ENCODE measurements at regions not wholly inside any gene's neighbourhood (a gene's known extent, or its start where the extent isn't known, plus 50 kb on each side); places are given as distances from the start of the nearest gene placed in this dataset.

- peak; percentile 52 to 59 (median 55) for DNase-seq
Observed at GRCh38 chr1:234972411-234973191, 156.0 kb downstream of the TOMM20 start.

- DNase-seq = no peak
Observed at GRCh38 chr1:234971586-234972297, 156.9 kb downstream of the TOMM20 start.

GRCh38 chr1:234970731-234971476 lies 157.7 kb downstream of the TOMM20 start:
- DNase-seq = peak; percentile 45 to 60 (median 50)

GRCh38 chr1:234970401-234970730 lies 158.3 kb downstream of the TOMM20 start:
- peak; percentile 87 to 98 (median 93) for DNase-seq

- DNase-seq = peak in 2 of 3 donors; percentile 80
Observed at GRCh38 chr1:234969581-234970400, 158.8 kb downstream of the TOMM20 start.

- DNase-seq = peak; percentile 71 to 87 (median 78)
Observed at GRCh38 chr1:234969011-234969441, 159.6 kb downstream of the TOMM20 start.

GRCh38 chr1:234968451-234968850 lies 160.2 kb downstream of the TOMM20 start:
- peak; percentile 33 to 57 (median 45) for DNase-seq

- DNase-seq = no peak
Observed at GRCh38 chr1:234967121-234967520, 161.5 kb downstream of the TOMM20 start.

GRCh38 chr1:234965111-234965510 lies 163.5 kb downstream of the TOMM20 start:
- peak in 2 of 3 donors; percentile 34 to 51 for DNase-seq

- no peak for DNase-seq
Observed at GRCh38 chr1:234963904-234964702, 164.5 kb downstream of the TOMM20 start.

GRCh38 chr1:234963180-234963903 lies 165.3 kb downstream of the TOMM20 start:
- peak; percentile 97 to 100 (median 99) for DNase-seq

- DNase-seq = peak; percentile 69 to 80 (median 73)
Observed at GRCh38 chr1:234962340-234962989, 166.2 kb downstream of the TOMM20 start.

GRCh38 chr1:234961456-234962339 lies 166.9 kb downstream of the TOMM20 start:
- peak; percentile 66 to 79 (median 66) for DNase-seq

GRCh38 chr1:234960722-234961455 lies 167.7 kb downstream of the TOMM20 start:
- peak; percentile 59 to 70 (median 68) for DNase-seq

GRCh38 chr1:234958706-234959657 lies 169.7 kb downstream of the TOMM20 start:
- peak in 1 of 3 donors; percentile 18 for DNase-seq

- DNase-seq = peak in 1 of 3 donors; percentile 18
Observed at GRCh38 chr1:234958066-234958705, 170.5 kb downstream of the TOMM20 start.
